Activated CD4-positive, alpha-beta T cell treated with anti-CD3 and anti-CD28 coated beads for 4 hours (primary cell): ENCODE measurements at regions not wholly inside any gene's neighbourhood (a gene's known extent, or its start where the extent isn't known, plus 50 kb on each side); places are given as distances from the start of the nearest gene placed in this dataset.
"Not testable (repeated sequence)": the region's sequence is repeated elsewhere in the genome, so short reads cannot be mapped to it uniquely, and the experiment has no call there.

Experiments
- DNase-seq, 2 donors: peaks; one replicate each; pipeline ENCODE4 v3.0.0-alpha.2; 2020

DNA sequence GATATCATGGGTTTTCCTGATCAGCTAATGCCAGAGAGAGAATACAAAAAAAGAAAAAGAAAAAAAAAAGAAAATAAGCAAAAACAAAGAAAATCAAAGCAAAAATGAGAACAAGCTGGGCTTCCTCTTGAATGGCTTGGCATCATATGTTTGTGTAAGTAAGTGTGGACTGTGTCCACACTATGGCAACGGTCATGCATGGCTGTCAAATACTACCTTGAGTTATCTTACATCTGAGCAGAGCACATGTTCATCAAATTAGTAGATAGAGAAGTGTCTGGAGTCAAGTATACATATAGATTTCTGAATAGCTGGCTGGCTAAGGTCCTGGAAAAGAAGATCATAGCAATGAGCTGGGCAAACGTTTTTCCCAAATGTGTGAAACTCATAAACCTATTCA, 470.2 kb downstream of the RPIA start:
- not testable (repeated sequence) for DNase-seq

DNA sequence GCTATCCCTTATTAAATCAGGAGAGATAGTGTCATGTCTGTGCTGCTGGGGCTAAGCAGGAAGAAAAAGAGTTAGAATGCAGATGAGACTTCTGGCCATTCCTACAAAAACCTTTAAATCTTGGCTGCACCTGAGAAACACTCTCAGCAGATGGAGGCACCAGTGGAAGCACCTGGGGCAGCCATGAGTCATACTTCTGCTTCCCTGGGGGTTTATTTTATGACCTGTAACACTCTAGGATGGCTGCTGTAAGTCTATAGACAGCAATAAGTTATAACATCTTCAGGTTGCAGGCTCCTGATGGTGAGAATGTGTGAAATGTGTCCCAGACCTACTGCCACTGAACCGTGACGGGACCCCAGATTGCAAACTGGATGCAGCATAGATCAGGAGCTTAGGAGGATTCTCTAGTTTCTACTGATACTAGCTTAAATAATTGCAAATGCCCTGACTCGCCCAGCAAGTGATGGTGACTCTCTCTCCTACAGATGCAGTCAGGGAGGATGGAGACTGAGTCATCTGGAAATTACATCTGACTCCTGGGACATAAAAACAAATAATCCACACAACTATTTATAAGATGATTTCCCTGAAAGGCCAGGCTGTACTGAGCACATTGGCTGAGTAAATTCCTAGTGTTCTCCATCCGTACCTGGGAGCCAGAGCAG, 479.2 kb downstream of the RPIA start:
- not testable (repeated sequence) for DNase-seq

DNA sequence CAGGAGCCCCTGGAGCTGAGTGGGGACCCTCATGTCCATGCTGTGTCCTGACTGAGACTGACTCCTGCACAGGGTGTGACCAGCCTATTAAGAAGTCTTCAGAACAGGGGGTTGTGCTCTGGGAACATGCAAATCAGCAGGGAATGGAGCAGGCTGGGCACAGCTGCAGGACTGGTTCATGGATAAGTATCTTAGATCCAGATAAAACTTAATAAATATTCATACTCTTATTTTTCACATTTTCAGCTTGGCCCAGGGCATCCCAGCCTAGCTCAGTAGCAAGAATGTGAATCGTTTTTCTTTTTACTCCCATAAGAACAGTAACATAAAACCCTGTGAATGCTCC, 479.7 kb downstream of the RPIA start:
- DNase-seq, result not testable (repeated sequence)

DNA sequence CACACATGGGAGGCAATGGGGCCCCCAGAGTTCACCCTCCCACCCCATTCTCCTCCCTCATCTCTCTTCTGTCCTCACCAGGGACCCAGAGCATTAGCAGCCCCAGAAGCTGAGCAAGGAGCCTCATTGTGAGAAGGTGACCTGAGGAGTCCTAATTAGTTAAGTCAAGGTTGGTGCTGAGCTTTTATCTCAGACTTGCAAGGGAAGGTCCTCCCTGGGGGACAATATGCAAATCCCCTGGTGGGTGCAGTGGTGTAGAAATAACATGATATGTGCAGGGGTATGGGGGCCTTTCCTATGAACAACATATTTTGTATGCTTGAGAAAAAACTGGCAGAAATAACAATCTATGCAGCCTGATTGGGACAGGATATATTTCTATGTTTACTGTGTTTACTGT, 485.5 kb downstream of the RPIA start:
- DNase-seq, result not testable (repeated sequence)

DNA sequence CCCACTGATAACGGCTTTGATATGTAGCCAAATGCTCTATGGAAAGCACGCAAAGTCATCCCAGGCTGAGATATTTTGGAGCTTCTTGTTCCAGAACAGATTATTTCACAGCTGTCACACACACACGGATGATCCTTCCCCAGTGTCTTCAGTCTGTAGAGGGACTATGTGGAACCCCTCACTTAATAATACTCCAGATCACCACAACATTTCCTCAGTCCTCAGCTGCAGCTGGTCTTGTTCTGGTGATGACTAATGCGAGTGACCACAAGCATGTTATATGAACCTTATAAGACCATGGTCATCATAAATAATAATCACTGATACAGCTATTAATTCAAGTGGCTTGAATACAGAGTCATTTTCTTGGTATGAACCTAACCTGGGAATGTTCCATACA, 490.7 kb downstream of the RPIA start:
- not testable (repeated sequence) for DNase-seq

DNA sequence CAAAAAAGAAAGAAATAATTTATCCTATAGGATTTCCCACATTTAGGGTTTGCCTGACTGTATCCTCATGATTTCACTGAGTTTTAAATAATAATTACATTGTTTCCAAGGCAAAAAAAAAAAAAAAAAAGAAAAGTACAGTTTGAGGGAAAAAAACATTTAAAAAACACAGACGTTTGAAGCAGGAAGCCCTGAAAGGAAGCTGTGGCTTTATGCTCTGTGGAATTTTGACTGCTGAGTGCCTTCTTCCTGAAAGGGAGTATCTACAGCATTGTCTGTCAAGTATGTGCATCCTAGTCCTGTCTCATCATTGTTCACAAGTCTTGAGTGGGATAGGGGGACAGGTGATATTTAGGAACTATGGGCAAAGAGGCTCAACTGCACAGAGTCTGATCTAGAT, 493.3 kb downstream of the RPIA start:
- DNase-seq, result not testable (repeated sequence)

DNA sequence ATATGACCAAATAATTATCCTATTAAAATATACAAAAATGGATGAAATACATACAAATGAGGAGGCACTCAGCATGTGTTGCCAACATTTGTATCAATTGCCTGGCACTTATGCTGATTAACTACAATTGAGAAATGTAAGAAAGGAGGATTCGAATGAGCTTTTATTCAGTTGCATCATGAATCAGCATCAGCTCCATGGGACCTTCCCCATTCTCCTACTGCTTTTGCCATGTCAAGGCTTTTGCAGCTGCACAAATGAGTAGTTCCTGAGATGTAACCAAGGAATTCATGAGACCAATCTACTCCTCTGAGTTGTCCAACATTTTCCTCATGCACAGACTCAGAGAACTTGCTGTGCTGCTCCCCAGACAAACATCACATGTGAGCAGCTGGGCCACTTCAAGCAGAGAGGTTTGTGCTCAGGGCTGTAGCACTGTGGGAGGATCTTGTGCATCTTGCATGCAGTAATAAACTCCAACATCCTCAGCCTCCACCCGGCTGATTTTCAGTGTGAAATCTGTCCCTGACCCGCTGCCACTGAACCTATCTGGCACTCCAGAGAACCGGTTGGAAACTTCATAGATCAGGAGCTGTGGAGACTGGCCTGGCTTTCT, 504.3 kb downstream of the RPIA start:
- not testable (repeated sequence) for DNase-seq

DNA sequence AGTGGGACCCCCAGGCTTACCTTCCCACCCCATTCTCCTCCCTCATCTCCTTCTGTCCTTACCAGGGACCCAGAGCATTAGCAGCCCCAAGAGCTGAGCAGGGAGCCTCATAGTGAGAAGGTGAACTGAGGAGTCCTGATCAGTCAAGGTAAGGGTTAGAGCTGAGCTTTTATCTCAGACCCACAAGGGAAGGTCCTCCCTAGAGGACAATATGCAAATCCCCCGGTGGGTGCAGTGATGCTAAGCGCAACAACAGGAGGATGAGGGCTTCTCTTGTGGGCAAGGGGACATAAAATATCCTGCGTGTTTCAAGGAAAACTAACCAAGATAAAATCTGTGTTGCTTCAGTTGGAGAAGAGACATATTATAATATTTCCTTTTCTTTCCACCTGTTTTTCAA, 505.2 kb downstream of the RPIA start:
- DNase-seq, result not testable (repeated sequence)

DNA sequence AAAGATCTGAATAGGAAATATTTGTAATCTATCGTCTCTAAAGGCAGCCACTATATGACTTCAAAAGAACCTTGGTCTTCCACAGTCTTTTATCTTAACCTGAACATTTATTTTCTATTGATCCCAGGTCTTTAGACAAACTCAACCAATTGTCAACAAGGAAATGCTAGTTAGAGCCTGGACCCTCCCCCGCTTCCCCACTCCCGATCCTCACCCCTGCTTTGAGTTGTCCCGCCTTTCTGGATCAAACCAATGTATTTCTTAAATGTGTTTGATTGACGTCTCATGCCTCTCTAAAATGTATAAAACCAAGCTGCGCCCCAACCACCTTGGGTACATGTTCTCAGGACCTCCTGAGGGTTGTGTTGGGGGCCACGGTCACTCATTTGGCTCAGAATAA, 506.6 kb downstream of the RPIA start:
- DNase-seq, result not testable (repeated sequence)

DNA sequence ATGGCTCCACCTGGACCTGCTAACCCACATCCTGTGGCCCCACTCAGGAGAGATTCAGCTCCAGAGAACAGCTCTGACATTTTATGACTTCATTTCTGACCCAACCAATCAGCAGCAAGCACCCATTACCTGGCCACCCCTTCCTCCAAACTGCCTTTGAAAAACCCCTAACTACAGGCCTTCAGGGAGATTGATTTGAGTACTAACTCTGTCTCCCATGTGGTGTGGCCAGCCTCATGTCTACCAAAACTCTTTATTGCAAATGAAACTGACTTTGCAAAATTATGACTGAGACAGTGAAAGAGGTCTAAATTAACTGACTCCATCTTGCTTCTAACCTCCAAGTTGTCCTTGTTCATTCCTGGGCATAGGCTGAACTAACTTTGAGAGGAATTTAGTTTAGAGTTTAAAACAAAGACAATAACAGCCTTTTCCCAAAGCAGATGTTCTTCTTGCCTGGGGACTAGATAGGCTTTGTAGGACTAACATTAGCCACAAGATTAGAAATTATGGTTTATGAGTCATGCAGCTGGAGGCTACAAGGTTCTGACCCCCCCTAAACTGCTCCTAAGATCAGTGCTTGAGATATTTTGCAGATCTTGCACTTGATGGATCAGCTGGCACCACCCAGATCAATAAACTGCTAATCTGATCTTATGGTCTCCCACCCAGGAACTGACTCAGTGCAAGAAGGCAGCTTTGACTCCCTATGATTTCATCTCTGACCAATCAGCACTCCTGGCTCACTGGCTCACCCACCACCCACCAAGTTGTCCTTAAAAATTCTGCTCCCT, 508.2 kb downstream of the RPIA start:
- DNase-seq, result not testable (repeated sequence)

DNA sequence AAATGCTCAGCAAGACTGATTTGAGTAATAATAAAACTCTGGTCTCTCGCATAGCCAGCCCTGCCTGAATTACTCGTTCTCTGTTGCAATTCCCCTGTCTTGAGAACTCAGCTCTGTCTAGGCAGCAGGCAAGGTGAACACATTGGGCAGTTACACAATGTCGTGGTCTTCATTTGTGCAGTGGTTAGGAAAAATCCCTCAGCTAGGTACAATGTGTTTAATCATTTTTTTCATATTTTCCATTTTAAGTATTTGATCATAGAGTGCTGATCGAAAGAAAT, 508.7 kb downstream of the RPIA start:
- DNase-seq, result not testable (repeated sequence)

DNA sequence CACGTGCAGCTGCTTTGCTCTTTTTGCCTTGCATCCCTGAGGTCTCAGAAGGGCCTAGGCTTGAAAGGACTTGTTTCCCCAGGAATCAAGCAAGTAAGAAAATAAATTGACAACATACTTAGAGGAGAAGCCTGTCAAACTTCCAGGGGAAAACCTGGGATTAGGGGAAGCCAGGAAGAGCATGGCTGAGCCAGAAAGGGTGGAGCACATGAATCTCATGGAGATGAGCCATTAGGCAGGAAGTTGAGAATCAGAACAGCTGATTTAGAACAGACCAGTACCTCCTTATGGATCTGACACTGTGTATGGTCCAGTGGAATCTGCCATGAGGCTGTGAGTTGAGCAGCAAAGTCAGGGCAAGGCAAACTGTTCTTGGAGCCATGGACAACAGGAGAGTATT, 511.0 kb downstream of the RPIA start:
- DNase-seq, result not testable (repeated sequence)

DNA sequence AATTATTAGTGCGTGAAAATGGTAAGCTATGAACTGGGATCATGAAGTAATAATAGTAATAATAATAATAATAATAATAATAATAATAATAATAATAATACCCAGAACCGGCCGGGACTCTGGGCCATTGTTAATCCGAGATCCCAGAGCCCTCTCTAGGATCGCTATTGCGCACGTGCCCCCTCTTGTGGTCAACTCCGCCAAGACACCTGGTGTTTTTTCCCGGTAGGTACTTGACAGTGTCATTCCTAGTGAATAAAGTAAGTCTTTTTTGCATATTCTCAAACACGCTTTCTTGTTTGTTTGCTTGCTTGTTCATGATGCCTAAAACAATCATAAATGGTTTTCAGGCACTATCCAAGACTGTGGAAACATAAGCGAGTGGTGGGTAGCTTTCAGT, 513.7 kb downstream of the RPIA start:
- peak in 1 of 2 donors; percentile 8 for DNase-seq

DNA sequence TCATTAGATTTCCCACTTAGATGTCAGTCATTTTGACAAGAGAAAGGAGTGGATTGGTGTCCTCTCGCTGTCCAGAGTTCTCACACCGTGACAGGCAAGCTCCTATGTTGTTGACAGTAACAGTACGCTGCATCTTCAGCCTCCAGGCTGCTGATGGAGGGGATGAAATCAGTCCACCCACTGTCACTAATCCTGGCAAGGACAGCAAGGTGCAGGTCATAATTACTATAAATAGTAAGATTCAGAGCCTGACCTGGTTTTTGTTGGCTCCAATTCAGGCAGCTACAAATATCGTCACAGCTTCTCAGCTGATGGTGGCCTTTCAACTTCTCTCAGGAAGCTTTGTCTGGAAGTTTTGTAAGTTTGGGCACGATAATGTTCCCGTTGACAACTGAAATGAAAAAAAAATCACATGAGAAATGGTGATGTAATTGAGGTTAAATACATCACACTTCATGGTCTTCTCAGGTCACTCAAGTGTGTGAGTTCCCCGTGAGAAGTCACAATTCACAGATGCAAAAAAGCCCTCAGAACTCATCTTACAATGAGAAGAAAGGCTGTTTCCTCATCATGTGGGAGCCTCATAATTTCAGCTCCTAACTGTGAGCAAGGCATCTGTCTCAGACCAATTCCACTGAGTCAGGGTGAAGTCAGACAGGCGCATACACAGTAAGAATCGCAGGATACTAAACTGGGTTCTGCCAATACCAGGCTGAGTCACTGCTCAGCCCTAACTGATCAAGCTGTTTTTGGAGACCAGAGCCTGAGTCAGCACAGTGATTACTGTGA, 516.9 kb downstream of the RPIA start:
- not testable (repeated sequence) for DNase-seq

DNA sequence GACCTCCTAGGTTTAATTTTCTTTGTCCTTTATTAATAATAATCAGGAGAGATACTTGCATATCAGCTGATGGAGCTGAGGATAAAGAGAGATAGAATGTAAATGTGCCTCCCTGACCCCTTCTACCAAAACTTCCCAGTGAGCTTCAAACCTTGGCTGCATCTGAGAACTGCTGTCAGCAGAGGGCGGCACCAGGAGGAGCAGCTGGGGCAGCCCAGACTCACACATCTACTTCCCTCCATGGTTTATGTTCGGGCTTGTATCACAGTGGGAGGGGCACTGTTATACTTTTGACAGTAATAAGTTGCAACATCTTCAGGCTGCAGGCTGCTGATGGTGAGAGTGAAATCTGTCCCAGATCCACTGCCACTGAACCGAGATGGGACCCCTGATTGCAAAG, 521.7 kb downstream of the RPIA start:
- DNase-seq, result not testable (repeated sequence)

DNA sequence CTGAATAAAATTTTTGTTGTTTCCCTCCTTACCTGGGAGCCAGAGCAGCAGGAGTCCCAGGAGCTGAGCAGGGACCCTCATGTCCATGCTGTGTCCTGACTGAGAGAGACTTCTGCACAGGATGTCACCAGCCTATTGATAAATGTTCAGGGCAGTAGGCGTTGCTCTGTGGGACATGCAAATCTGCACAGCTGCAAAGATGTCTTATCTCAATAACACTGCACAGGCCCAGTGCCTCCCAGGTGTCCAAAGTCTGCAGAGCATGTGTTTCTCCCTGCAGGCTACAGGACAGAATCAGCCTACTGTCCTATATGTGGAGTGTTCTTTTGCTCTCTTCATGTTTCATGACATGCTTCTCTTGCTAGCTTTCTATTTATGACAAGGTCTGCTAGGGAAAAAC, 522.3 kb downstream of the RPIA start:
- DNase-seq, result not testable (repeated sequence)

DNA sequence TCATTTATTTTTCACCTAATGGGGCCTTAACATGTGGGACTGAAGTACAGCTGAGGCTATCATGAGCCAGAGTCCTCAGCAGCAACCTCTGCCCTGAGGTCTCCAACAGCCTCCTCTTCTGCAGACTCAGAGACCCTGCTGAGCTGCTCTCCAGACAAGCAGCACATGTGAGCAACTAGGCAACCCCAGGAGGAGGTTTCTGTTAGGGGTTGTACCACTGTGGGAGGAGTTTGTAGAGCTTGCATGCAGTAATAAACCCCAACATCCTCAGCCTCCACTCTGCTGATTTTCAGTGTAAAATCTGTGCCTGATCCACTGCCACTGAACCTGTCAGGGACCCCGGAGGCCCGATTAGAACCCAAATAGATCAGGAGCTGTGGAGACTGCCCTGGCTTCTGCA, 530.0 kb downstream of the RPIA start:
- DNase-seq, result not testable (repeated sequence)

DNA sequence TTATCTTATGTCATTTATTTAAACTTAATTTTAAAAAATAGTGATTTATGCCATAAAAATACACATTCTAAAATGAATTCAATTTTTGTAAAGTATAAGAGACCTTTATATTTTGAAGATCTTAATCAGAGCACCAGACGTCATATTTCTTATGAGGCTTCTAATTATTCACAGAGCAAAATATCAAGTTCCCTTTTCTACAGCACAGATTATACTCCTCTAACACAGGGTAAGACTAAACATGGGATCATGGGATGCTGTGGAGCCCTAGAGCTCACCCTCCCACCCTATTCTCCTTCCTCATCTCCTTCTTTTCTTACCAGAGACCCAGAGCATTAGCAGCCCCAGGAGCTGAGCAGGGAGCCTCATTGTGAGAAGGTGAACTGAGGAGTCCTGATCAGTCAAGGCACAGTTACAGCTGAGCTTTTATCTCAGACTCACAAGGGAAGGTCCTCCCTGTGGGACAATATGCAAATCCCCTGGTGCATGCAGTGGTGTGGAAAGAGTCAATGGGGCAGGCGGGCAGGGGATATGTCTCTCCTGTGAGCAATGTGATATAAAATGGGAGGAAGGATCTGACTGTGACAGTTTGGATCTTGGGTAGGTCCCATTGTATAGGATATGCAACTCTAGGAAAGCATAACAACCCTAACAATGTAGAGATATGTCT, 530.7 kb downstream of the RPIA start:
- not testable (repeated sequence) for DNase-seq

DNA sequence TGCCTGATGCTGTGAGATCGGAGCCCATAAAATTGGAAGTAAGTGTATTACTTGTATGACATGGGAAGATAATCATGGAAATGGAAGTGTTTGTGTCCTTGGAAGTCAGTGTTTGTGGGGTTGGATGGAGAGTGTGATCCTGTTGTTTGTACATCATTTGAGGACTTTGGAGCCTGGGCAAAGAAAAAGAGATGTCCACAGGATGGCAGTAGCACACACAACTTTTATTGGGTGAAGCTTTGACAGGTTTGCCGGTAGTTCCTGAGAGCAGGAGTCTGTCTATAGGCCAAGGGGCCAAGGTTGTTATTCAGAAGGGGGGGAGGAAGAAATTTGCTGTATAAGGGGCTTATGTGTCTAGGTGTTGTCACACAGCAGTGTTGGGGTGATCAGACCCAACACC, 533.3 kb downstream of the RPIA start:
- not testable (repeated sequence) for DNase-seq

DNA sequence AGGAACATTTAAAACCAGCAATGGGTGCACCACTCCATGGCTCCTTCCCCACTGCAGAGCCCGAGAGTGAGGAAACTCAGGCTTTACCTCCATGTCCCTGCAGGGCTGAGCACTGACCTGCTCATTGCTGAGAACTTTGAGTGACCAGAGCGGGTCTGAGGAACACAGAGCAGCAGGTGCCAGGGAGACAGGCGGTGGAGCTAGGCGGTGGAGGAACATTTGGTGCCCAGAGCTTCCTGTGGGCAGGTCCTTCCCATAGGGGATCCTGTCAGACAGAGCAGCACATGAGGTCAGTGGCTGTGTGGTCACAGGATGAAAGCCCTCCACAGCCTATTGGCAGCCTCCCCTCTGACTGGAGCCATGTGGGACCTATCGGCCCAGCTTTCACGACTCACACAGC, 538.5 kb downstream of the RPIA start:
- DNase-seq, result not testable (repeated sequence)

DNA sequence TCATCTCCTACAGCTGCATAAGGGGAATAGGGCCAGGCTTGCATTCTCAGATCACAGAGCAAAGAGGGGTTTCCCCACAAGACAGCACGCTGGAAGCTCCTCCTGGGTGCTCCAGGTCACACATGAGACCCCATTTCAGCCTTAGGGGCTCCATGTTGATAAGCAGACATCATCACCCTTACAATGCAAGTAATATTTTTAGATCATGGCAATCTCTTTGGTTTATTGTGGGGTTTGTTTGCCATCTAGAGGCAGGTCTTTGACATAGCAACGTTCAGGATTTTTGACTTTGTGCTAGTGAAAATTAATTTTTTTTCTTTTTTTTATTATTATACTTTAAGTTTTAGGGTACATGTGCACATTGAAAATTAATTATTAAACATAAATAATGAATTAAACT, 539.8 kb downstream of the RPIA start:
- DNase-seq, result not testable (repeated sequence)

DNA sequence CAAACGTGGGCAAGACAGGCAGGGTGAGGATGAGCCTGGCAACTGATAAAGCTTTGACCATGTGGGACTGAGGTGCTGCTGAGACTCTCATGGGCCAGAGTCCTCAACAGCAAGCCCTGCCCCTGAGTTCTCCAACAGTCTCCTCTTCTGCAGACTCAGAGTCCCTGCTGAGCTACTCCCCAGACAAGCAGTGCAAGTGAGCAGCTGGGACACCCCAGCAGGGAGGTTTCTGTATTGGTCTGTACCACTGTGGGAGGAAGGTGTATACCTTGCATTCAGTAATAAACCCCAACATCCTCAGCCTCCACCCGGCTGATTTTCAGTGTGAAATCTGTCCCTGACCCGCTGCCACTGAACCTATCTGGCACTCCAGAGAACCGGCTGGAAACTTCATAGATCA, 542.5 kb downstream of the RPIA start:
- not testable (repeated sequence) for DNase-seq
